ENCODE measurements at regions not wholly inside any gene's neighbourhood (a gene's known extent, or its start where the extent isn't known, plus 50 kb on each side); places are given as distances from the start of the nearest gene placed in this dataset.

- H3K9me3 ChIP-seq, result peaks cover 0 to 33% (median 19%) of the 10 kb centered on the region in 8 donors
- intact Hi-C loops (cut with DNase I; ENCODE audit: low total_unique reads), result no loop called here
- DNase-seq, result no peak
- H3K4me3 ChIP-seq, result no peak overlapping the region
- no peaks in the 10 kb centered on the region for H3K27me3 ChIP-seq (replicated peaks in 1 of 7)
- no peaks in the 10 kb centered on the region for H3K4me1 ChIP-seq
- H3K27ac ChIP-seq, result no peak overlapping the region
- TF ChIP-seq POLR2A (IDR thresholded peaks at IDR 0.05) (no peak), POLR2AphosphoS5 (IDR thresholded peaks at IDR 0.05) (no peak), CTCF (IDR thresholded peaks at IDR 0.05 in 8 of 11, conservative IDR thresholded peaks at IDR 0.05 in 3 of 11) (no peak)
- H3K36me3 ChIP-seq, result no peaks in the 10 kb centered on the region
Observed at GRCh38 chr16:16907089-16907488, 528.1 kb downstream of the NPIPA7 start.

GRCh38 chr16:16908077-16908476, 529.1 kb downstream of the NPIPA7 start:
- intact Hi-C loops (cut with DNase I; ENCODE audit: low total_unique reads), result no loop called here
- Histone ChIP-seq H3K27me3 (replicated peaks in 1 of 7) (no peaks in the 10 kb centered on the region), H3K4me1 (no peaks in the 10 kb centered on the region), H3K9me3 (peaks cover 0 to 23% (median 9%) of the 10 kb centered on the region in 8 donors), H3K36me3 (no peaks in the 10 kb centered on the region), H3K27ac (no peak overlapping the region), H3K4me3 (no peak overlapping the region)
- 73 to 85% (median 75%) methylated on average over 5 of the region's 5 CpGs for WGBS, 5 donors
- DNase-seq, result no peak
- TF ChIP-seq POLR2A (IDR thresholded peaks at IDR 0.05) (no peak), POLR2AphosphoS5 (IDR thresholded peaks at IDR 0.05) (no peak), CTCF (IDR thresholded peaks at IDR 0.05 in 8 of 11, conservative IDR thresholded peaks at IDR 0.05 in 3 of 11) (no peak)

GRCh38 chr16:16909126-16909525, 530.2 kb downstream of the NPIPA7 start:
- Histone ChIP-seq H3K4me1 (no peaks in the 10 kb centered on the region), H3K27ac (no peak overlapping the region), H3K9me3 (peaks cover 0 to 13% (median under 1%) of the 10 kb centered on the region in 8 donors), H3K27me3 (replicated peaks in 1 of 7) (no peaks in the 10 kb centered on the region), H3K36me3 (no peaks in the 10 kb centered on the region), H3K4me3 (no peak overlapping the region)
- no peak for DNase-seq
- intact Hi-C loops (cut with DNase I; ENCODE audit: low total_unique reads), result no loop called here
- TF ChIP-seq POLR2A (IDR thresholded peaks at IDR 0.05) (no peak), CTCF (IDR thresholded peaks at IDR 0.05 in 8 of 11, conservative IDR thresholded peaks at IDR 0.05 in 3 of 11) (no peak), POLR2AphosphoS5 (IDR thresholded peaks at IDR 0.05) (no peak)
- 70 to 86% (median 73%) methylated on average over 3 of the region's 3 CpGs for WGBS, 5 donors

- 70 to 89% (median 85%) methylated on average over 1 of the region's 1 CpG for WGBS, 5 donors
- Histone ChIP-seq H3K36me3 (no peaks in the 10 kb centered on the region), H3K27me3 (replicated peaks in 1 of 7) (no peaks in the 10 kb centered on the region), H3K4me3 (no peak overlapping the region), H3K4me1 (no peaks in the 10 kb centered on the region), H3K27ac (no peak overlapping the region), H3K9me3 (peaks cover 0 to 10% (median 0%) of the 10 kb centered on the region in 8 donors)
- TF ChIP-seq POLR2AphosphoS5 (IDR thresholded peaks at IDR 0.05) (no peak), POLR2A (IDR thresholded peaks at IDR 0.05) (no peak), CTCF (IDR thresholded peaks at IDR 0.05 in 8 of 11, conservative IDR thresholded peaks at IDR 0.05 in 3 of 11) (no peak)
- DNase-seq, result no peak
- intact Hi-C loops (cut with DNase I; ENCODE audit: low total_unique reads), result no loop called here
Observed at GRCh38 chr16:16910666-16911065, 531.7 kb downstream of the NPIPA7 start.
